ENCODE measurements at regions not wholly inside any gene's neighbourhood (a gene's known extent, or its start where the extent isn't known, plus 50 kb on each side); places are given as distances from the start of the nearest gene placed in this dataset.
"Not testable (repeated sequence)": the region's sequence is repeated elsewhere in the genome, so short reads cannot be mapped to it uniquely, and the experiment has no call there.

GRCh38 chr5:34551911-34552433 is 104.2 kb upstream of the RAI14 start:
- H3K9me3 ChIP-seq (ENCODE audit: control insufficient read depth, low read length, poor library complexity, severe bottlenecking), result no peaks in the 10 kb centered on the region
- H3K27me3 Mint-ChIP-seq, result peaks cover 7% of the 10 kb centered on the region
- ATAC-seq, result no peak
- no peak overlapping the region for H3K4me3 Mint-ChIP-seq
- no peak overlapping the region for H3K27ac Mint-ChIP-seq
- H3K36me3 Mint-ChIP-seq (ENCODE audit: low read depth), result no peaks in the 10 kb centered on the region
- DNase-seq, result no peak
- no peaks in the 10 kb centered on the region for H3K4me1 Mint-ChIP-seq

GRCh38 chr5:34552686-34553085 is 103.4 kb upstream of the RAI14 start:
- H3K9me3 ChIP-seq (ENCODE audit: control insufficient read depth, low read length, poor library complexity, severe bottlenecking), result no peaks in the 10 kb centered on the region
- H3K4me1 Mint-ChIP-seq, result no peaks in the 10 kb centered on the region
- no peak overlapping the region for H3K4me3 Mint-ChIP-seq
- H3K27me3 Mint-ChIP-seq, result peaks cover 7% of the 10 kb centered on the region
- no peak overlapping the region for H3K27ac Mint-ChIP-seq
- DNase-seq, result no peak
- ATAC-seq, result no peak
- H3K36me3 Mint-ChIP-seq (ENCODE audit: low read depth), result no peaks in the 10 kb centered on the region

GRCh38 chr5:34553581-34553980 is 102.5 kb upstream of the RAI14 start:
- ATAC-seq (no peak), DNase-seq (no peak)
- Mint-ChIP-seq H3K27me3 (peaks cover 5% of the 10 kb centered on the region), H3K27ac (no peak overlapping the region), H3K4me1 (no peaks in the 10 kb centered on the region), H3K4me3 (no peak overlapping the region), H3K36me3 (ENCODE audit: low read depth) (no peaks in the 10 kb centered on the region)
- H3K9me3 ChIP-seq (ENCODE audit: control insufficient read depth, low read length, poor library complexity, severe bottlenecking), result no peaks in the 10 kb centered on the region

- Mint-ChIP-seq H3K4me1 (no peaks in the 10 kb centered on the region), H3K36me3 (ENCODE audit: low read depth) (no peaks in the 10 kb centered on the region), H3K27ac (no peak overlapping the region), H3K4me3 (no peak overlapping the region), H3K27me3 (no peaks in the 10 kb centered on the region)
- ATAC-seq (no peak), DNase-seq (no peak)
- H3K9me3 ChIP-seq (ENCODE audit: control insufficient read depth, low read length, poor library complexity, severe bottlenecking), result no peaks in the 10 kb centered on the region
Measured at GRCh38 chr5:34554641-34555040, 101.5 kb upstream of the RAI14 start.

- ATAC-seq (no peak), DNase-seq (no peak)
- H3K9me3 ChIP-seq (ENCODE audit: control insufficient read depth, low read length, poor library complexity, severe bottlenecking), result no peaks in the 10 kb centered on the region
- no peaks in the 10 kb centered on the region for H3K4me1 Mint-ChIP-seq
- no peak overlapping the region for H3K27ac Mint-ChIP-seq
- no peaks in the 10 kb centered on the region for H3K36me3 Mint-ChIP-seq (ENCODE audit: low read depth)
- no peaks in the 10 kb centered on the region for H3K27me3 Mint-ChIP-seq
- no peak overlapping the region for H3K4me3 Mint-ChIP-seq
Measured at GRCh38 chr5:34555699-34556508, 100.2 kb upstream of the RAI14 start.

- Mint-ChIP-seq H3K27ac (no peak overlapping the region), H3K36me3 (ENCODE audit: low read depth) (no peaks in the 10 kb centered on the region), H3K4me3 (no peak overlapping the region), H3K4me1 (no peaks in the 10 kb centered on the region), H3K27me3 (no peaks in the 10 kb centered on the region)
- DNase-seq, result no peak
- ATAC-seq, result no peak
- H3K9me3 ChIP-seq (ENCODE audit: control insufficient read depth, low read length, poor library complexity, severe bottlenecking), result no peaks in the 10 kb centered on the region
Measured at GRCh38 chr5:34556509-34556782, 99.7 kb upstream of the RAI14 start.

GRCh38 chr5:34561581-34561980 is 94.5 kb upstream of the RAI14 start:
- DNase-seq; H3K27me3 Mint-ChIP-seq; H3K4me3 Mint-ChIP-seq; H3K9me3 ChIP-seq (ENCODE audit: control insufficient read depth, low read length, poor library complexity, severe bottlenecking); H3K36me3 Mint-ChIP-seq (ENCODE audit: low read depth); H3K4me1 Mint-ChIP-seq; ATAC-seq; H3K27ac Mint-ChIP-seq: not testable (repeated sequence)

GRCh38 chr5:34562791-34563190 is 93.3 kb upstream of the RAI14 start:
- no peak for ATAC-seq
- Mint-ChIP-seq H3K27me3 (no peaks in the 10 kb centered on the region), H3K4me1 (no peaks in the 10 kb centered on the region), H3K36me3 (ENCODE audit: low read depth) (no peaks in the 10 kb centered on the region), H3K4me3 (no peak overlapping the region), H3K27ac (no peak overlapping the region)
- DNase-seq, result no peak
- no peaks in the 10 kb centered on the region for H3K9me3 ChIP-seq (ENCODE audit: control insufficient read depth, low read length, poor library complexity, severe bottlenecking)

GRCh38 chr5:34563269-34563668 is 92.9 kb upstream of the RAI14 start:
- no peak overlapping the region for H3K4me3 Mint-ChIP-seq
- no peak overlapping the region for H3K27ac Mint-ChIP-seq
- no peaks in the 10 kb centered on the region for H3K9me3 ChIP-seq (ENCODE audit: control insufficient read depth, low read length, poor library complexity, severe bottlenecking)
- no peaks in the 10 kb centered on the region for H3K36me3 Mint-ChIP-seq (ENCODE audit: low read depth)
- H3K4me1 Mint-ChIP-seq, result no peaks in the 10 kb centered on the region
- no peak for ATAC-seq
- no peak for DNase-seq
- no peaks in the 10 kb centered on the region for H3K27me3 Mint-ChIP-seq

- Mint-ChIP-seq H3K36me3 (ENCODE audit: low read depth) (no peaks in the 10 kb centered on the region), H3K27me3 (peaks cover 5% of the 10 kb centered on the region), H3K27ac (no peak overlapping the region), H3K4me1 (no peaks in the 10 kb centered on the region), H3K4me3 (no peak overlapping the region)
- ATAC-seq (no peak), DNase-seq (no peak)
- H3K9me3 ChIP-seq (ENCODE audit: control insufficient read depth, low read length, poor library complexity, severe bottlenecking), result no peaks in the 10 kb centered on the region
Measured at GRCh38 chr5:34563931-34564709, 92.0 kb upstream of the RAI14 start.

GRCh38 chr5:34564710-34565235 is 91.4 kb upstream of the RAI14 start:
- no peaks in the 10 kb centered on the region for H3K9me3 ChIP-seq (ENCODE audit: control insufficient read depth, low read length, poor library complexity, severe bottlenecking)
- no peak overlapping the region for H3K4me3 Mint-ChIP-seq

GRCh38 chr5:34570143-34570542 is 86.0 kb upstream of the RAI14 start:
- H3K36me3 Mint-ChIP-seq (ENCODE audit: low read depth), result no peaks in the 10 kb centered on the region
- ATAC-seq (no peak), DNase-seq (no peak)
- no peak overlapping the region for H3K27ac Mint-ChIP-seq
- H3K4me1 Mint-ChIP-seq, result no peaks in the 10 kb centered on the region
- H3K4me3 Mint-ChIP-seq, result no peak overlapping the region
- H3K9me3 ChIP-seq (ENCODE audit: control insufficient read depth, low read length, poor library complexity, severe bottlenecking), result no peaks in the 10 kb centered on the region
- H3K27me3 Mint-ChIP-seq, result peaks cover 24% of the 10 kb centered on the region

More at GRCh38 chr5:34564710-34565235, 91.4 kb upstream of the RAI14 start:
- no peaks in the 10 kb centered on the region for H3K4me1 Mint-ChIP-seq
- no peak overlapping the region for H3K27ac Mint-ChIP-seq
- no peaks in the 10 kb centered on the region for H3K36me3 Mint-ChIP-seq (ENCODE audit: low read depth)
- ATAC-seq, result no peak
- DNase-seq, result no peak
- H3K27me3 Mint-ChIP-seq, result peaks cover 9% of the 10 kb centered on the region

- H3K9me3 ChIP-seq (ENCODE audit: control insufficient read depth, low read length, poor library complexity, severe bottlenecking), result no peaks in the 10 kb centered on the region
- no peak for DNase-seq
- Mint-ChIP-seq H3K27ac (no peak overlapping the region), H3K36me3 (ENCODE audit: low read depth) (no peaks in the 10 kb centered on the region), H3K4me1 (no peaks in the 10 kb centered on the region), H3K4me3 (no peak overlapping the region), H3K27me3 (peaks cover 24% of the 10 kb centered on the region)
- no peak for ATAC-seq
Measured at GRCh38 chr5:34570721-34571676, 85.1 kb upstream of the RAI14 start.

Measured in T-helper 17 cell (primary cell).